ENCODE measurements at regions not wholly inside any gene's neighbourhood (a gene's known extent, or its start where the extent isn't known, plus 50 kb on each side); places are given as distances from the start of the nearest gene placed in this dataset.

DNA sequence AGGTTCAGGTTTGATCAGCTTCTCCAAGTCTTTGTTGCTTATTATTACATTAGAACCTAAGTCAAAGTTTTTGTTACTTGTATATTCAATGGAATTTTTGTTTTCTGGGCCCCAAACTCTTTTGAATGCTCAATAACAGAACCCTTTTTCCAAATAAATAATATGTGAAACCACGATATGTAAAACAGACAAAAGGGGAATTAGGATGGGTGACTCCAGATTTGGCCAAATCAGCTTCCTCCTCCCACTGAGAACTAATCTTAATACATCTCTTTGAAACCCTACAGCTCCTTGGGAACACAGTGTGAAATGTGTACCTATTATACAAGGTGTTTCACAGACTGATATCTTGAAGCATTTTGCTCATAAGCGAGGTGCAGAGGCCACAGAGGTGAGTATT, 67.0 kb upstream of the TNFSF18 start:
- H3K9me3 ChIP-seq: no peaks in the 10 kb centered on the region
- POLR2A ChIA-PET: no interaction called here
- Mint-ChIP-seq H3K27me3 (no peaks in the 10 kb centered on the region), H3K4me1 (peaks cover 3 to 6% (median 5%) of the 10 kb centered on the region in 3 donors), H3K27ac (no peak overlapping the region), H3K36me3 (no peaks in the 10 kb centered on the region), H3K9me3 (no peaks in the 10 kb centered on the region), H3K4me3 (no peak overlapping the region)
- WGBS (ENCODE audit: insufficient coverage): 100% methylated on average over 1 of the region's 2 CpGs
- no peak overlapping the region for H3K27ac ChIP-seq (ENCODE audit: low read length)
- H3K4me3 ChIP-seq (ENCODE audit: control insufficient read depth in 1 of 2, extremely low read depth in 1 of 2, low read length in 1 of 2): no peak overlapping the region
- ATAC-seq (replicated peaks in 1 of 4) (no peak), DNase-seq (no peak)
- no peaks in the 10 kb centered on the region for H3K4me1 ChIP-seq (ENCODE audit: control insufficient read depth in 1 of 2, extremely low read depth in 1 of 2, insufficient read depth in 2 of 2, low read length in 2 of 2)
- CTCF ChIA-PET: no interaction called here
- no peaks in the 10 kb centered on the region for H3K27me3 ChIP-seq (replicated peaks in 1 of 2; ENCODE audit: control insufficient read depth in 2 of 2, extremely low read depth in 1 of 2, insufficient read depth in 2 of 2, low read length in 1 of 2)
- H3K36me3 ChIP-seq (ENCODE audit: control insufficient read depth in 2 of 2, extremely low read depth in 1 of 2, insufficient read depth in 1 of 2, low read length in 1 of 2): no peaks in the 10 kb centered on the region

DNA sequence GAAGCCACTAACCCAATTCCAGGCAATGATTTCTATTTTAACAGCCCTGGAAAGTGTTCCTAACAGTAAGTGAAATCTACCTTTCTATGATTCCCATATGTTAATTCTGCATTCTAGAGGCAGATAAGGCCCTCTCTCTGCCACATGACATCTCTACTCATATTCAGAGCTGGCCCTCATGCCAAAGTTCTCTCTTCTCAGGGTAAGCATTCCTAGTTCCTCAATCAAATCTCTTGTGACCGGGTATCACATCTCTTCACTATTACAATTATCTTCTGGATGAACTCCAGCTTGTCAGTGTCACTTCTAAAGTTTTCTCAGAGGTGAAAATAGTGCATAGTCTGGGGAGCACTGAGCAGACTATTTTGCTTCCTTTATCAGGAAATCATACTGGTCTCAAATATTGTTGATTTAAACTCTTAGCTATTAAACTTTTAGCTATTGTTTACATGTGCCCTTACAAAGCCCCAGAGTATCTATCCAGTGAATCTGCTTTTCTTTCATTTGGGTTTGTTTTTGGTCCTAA, 66.4 kb upstream of the TNFSF18 start:
- CTCF ChIA-PET: no interaction called here
- ATAC-seq (replicated peaks in 1 of 4): no peak

GRCh38 chr1:173114346-173114745, 63.6 kb upstream of the TNFSF18 start:
- H3K27ac Mint-ChIP-seq: no peak overlapping the region
- Histone ChIP-seq H3K27ac (ENCODE audit: low read length) (no peak overlapping the region), H3K27me3 (replicated peaks in 1 of 2; ENCODE audit: control insufficient read depth in 2 of 2, extremely low read depth in 1 of 2, insufficient read depth in 2 of 2, low read length in 1 of 2) (no peaks in the 10 kb centered on the region), H3K9me3 (no peaks in the 10 kb centered on the region), H3K36me3 (ENCODE audit: control insufficient read depth in 2 of 2, extremely low read depth in 1 of 2, insufficient read depth in 1 of 2, low read length in 1 of 2) (no peaks in the 10 kb centered on the region), H3K4me1 (ENCODE audit: control insufficient read depth in 1 of 2, extremely low read depth in 1 of 2, insufficient read depth in 2 of 2, low read length in 2 of 2) (no peaks in the 10 kb centered on the region), H3K4me3 (ENCODE audit: control insufficient read depth in 1 of 2, extremely low read depth in 1 of 2, low read length in 1 of 2) (no peak overlapping the region)
- no peak overlapping the region for H3K4me3 Mint-ChIP-seq
- DNase-seq: no peak
- ChIA-PET POLR2A (interaction anchor here (0.5 to 0.6 kb wide), 2 partner anchors 77 to 974 kb away, joined by 3 to 11 read pairs; no protein-coding TSS in a partner anchor), CTCF (no interaction called here)
- peaks cover 0 to 8% of the 10 kb centered on the region in 2 donors for H3K27me3 Mint-ChIP-seq
- 50% methylated on average over 2 of the region's 2 CpGs for WGBS (ENCODE audit: insufficient coverage)
- no peak for ATAC-seq (replicated peaks in 1 of 4)
- peaks cover 0 to 6% (median 5%) of the 10 kb centered on the region in 3 donors for H3K9me3 Mint-ChIP-seq
- no peaks in the 10 kb centered on the region for H3K36me3 Mint-ChIP-seq
- peaks cover 0 to 2% (median 0%) of the 10 kb centered on the region in 3 donors for H3K4me1 Mint-ChIP-seq

More for the DNA sequence above, 66.4 kb upstream of the TNFSF18 start:
- H3K27me3 ChIP-seq (replicated peaks in 1 of 2; ENCODE audit: control insufficient read depth in 2 of 2, extremely low read depth in 1 of 2, insufficient read depth in 2 of 2, low read length in 1 of 2): no peaks in the 10 kb centered on the region
- WGBS (ENCODE audit: insufficient coverage): no CpG with 5 or more reads among the region's 1 CpG
- POLR2A ChIA-PET: no interaction called here
- no peaks in the 10 kb centered on the region for H3K4me1 ChIP-seq (ENCODE audit: control insufficient read depth in 1 of 2, extremely low read depth in 1 of 2, insufficient read depth in 2 of 2, low read length in 2 of 2)
- no peak overlapping the region for H3K4me3 Mint-ChIP-seq
- no peaks in the 10 kb centered on the region for H3K36me3 ChIP-seq (ENCODE audit: control insufficient read depth in 2 of 2, extremely low read depth in 1 of 2, insufficient read depth in 1 of 2, low read length in 1 of 2)
- no peaks in the 10 kb centered on the region for H3K9me3 ChIP-seq
- H3K27ac ChIP-seq (ENCODE audit: low read length): no peak overlapping the region
- no peaks in the 10 kb centered on the region for H3K27me3 Mint-ChIP-seq
- H3K4me1 Mint-ChIP-seq: peaks cover 0 to under 1% (median 0%) of the 10 kb centered on the region in 3 donors
- no peaks in the 10 kb centered on the region for H3K36me3 Mint-ChIP-seq
- DNase-seq: no peak
- H3K9me3 Mint-ChIP-seq: no peaks in the 10 kb centered on the region
- H3K4me3 ChIP-seq (ENCODE audit: control insufficient read depth in 1 of 2, extremely low read depth in 1 of 2, low read length in 1 of 2): no peak overlapping the region
- H3K27ac Mint-ChIP-seq: no peak overlapping the region

DNA sequence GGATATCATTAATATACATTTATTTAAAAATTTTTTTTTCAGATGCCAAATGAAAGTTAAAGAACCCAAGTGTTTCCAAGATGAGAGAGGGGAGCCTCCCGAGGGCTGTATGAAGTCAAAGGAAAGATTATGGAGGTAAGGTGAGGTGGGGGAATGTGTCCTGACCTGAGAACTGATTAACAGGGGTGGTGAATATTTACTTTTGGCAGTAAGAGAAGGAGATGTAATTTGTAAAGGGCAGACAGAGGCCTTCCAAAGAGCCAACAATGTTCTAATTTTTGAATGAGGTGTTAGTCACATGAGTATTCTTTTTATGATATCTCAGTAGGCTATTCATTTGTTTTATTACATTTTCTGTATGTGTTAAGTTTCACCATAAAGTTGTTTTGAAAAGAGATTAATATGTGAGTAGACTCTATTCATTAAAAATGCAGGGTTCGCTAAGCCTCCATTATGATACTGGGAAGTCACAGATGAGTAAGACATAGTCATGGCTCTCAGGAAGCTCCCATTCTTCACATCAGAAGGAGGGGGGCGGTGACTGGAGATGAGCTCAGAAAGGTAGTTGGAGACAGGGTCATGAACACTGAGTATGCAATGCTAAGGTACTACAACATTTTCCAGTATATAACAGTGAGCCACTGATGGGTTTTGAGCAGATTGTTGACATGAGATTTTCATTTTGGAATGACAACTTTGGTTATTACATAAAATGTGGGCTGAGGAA, 62.4 kb upstream of the TNFSF18 start:
- no peaks in the 10 kb centered on the region for H3K27me3 ChIP-seq (replicated peaks in 1 of 2; ENCODE audit: control insufficient read depth in 2 of 2, extremely low read depth in 1 of 2, insufficient read depth in 2 of 2, low read length in 1 of 2)
- 97% methylated on average over 2 of the region's 3 CpGs for WGBS (ENCODE audit: insufficient coverage)
- H3K9me3 ChIP-seq: no peaks in the 10 kb centered on the region
- H3K36me3 ChIP-seq (ENCODE audit: control insufficient read depth in 2 of 2, extremely low read depth in 1 of 2, insufficient read depth in 1 of 2, low read length in 1 of 2): no peaks in the 10 kb centered on the region
- ChIA-PET POLR2A (no interaction called here), CTCF (no interaction called here)
- no peak overlapping the region for H3K27ac ChIP-seq (ENCODE audit: low read length)
- H3K4me3 ChIP-seq (ENCODE audit: control insufficient read depth in 1 of 2, extremely low read depth in 1 of 2, low read length in 1 of 2): no peak overlapping the region
- no peaks in the 10 kb centered on the region for H3K4me1 ChIP-seq (ENCODE audit: control insufficient read depth in 1 of 2, extremely low read depth in 1 of 2, insufficient read depth in 2 of 2, low read length in 2 of 2)
- Mint-ChIP-seq H3K4me1 (peaks cover 0 to 2% (median 0%) of the 10 kb centered on the region in 3 donors), H3K36me3 (no peaks in the 10 kb centered on the region), H3K4me3 (no peak overlapping the region), H3K9me3 (peaks cover 2 to 6% (median 5%) of the 10 kb centered on the region in 3 donors), H3K27me3 (peaks cover 0 to 8% of the 10 kb centered on the region in 2 donors), H3K27ac (no peak overlapping the region)
- no peak for ATAC-seq (replicated peaks in 1 of 4)
- no peak for DNase-seq

GRCh38 chr1:173112129-173112528, 61.4 kb upstream of the TNFSF18 start:
- peaks cover 0 to 8% of the 10 kb centered on the region in 2 donors for H3K27me3 Mint-ChIP-seq
- no peak for DNase-seq
- no peaks in the 10 kb centered on the region for H3K4me1 ChIP-seq (ENCODE audit: control insufficient read depth in 1 of 2, extremely low read depth in 1 of 2, insufficient read depth in 2 of 2, low read length in 2 of 2)
- H3K36me3 ChIP-seq (ENCODE audit: control insufficient read depth in 2 of 2, extremely low read depth in 1 of 2, insufficient read depth in 1 of 2, low read length in 1 of 2): no peaks in the 10 kb centered on the region
- H3K36me3 Mint-ChIP-seq: peaks cover 6% of the 10 kb centered on the region
- no peaks in the 10 kb centered on the region for H3K9me3 ChIP-seq
- ChIA-PET CTCF (no interaction called here), POLR2A (no interaction called here)
- H3K9me3 Mint-ChIP-seq: peaks cover 9 to 14% (median 13%) of the 10 kb centered on the region in 3 donors
- H3K4me3 Mint-ChIP-seq: no peak overlapping the region
- no peak overlapping the region for H3K4me3 ChIP-seq (ENCODE audit: control insufficient read depth in 1 of 2, extremely low read depth in 1 of 2, low read length in 1 of 2)
- ATAC-seq (replicated peaks in 1 of 4): no peak
- H3K27me3 ChIP-seq (replicated peaks in 1 of 2; ENCODE audit: control insufficient read depth in 2 of 2, extremely low read depth in 1 of 2, insufficient read depth in 2 of 2, low read length in 1 of 2): no peaks in the 10 kb centered on the region
- H3K4me1 Mint-ChIP-seq: peaks cover 0 to 2% (median 0%) of the 10 kb centered on the region in 3 donors
- H3K27ac Mint-ChIP-seq: no peak overlapping the region
- H3K27ac ChIP-seq (ENCODE audit: low read length): no peak overlapping the region

- ChIA-PET CTCF (no interaction called here), POLR2A (no interaction called here)
- Histone ChIP-seq H3K27ac (ENCODE audit: low read length) (no peak overlapping the region), H3K36me3 (ENCODE audit: control insufficient read depth in 2 of 2, extremely low read depth in 1 of 2, insufficient read depth in 1 of 2, low read length in 1 of 2) (no peaks in the 10 kb centered on the region), H3K4me1 (ENCODE audit: control insufficient read depth in 1 of 2, extremely low read depth in 1 of 2, insufficient read depth in 2 of 2, low read length in 2 of 2) (no peaks in the 10 kb centered on the region), H3K4me3 (ENCODE audit: control insufficient read depth in 1 of 2, extremely low read depth in 1 of 2, low read length in 1 of 2) (no peak overlapping the region), H3K27me3 (replicated peaks in 1 of 2; ENCODE audit: control insufficient read depth in 2 of 2, extremely low read depth in 1 of 2, insufficient read depth in 2 of 2, low read length in 1 of 2) (no peaks in the 10 kb centered on the region), H3K9me3 (no peaks in the 10 kb centered on the region)
- no peak overlapping the region for H3K4me3 Mint-ChIP-seq
- peaks cover 0 to 2% (median 0%) of the 10 kb centered on the region in 3 donors for H3K4me1 Mint-ChIP-seq
- peaks cover 19 to 26% (median 24%) of the 10 kb centered on the region in 3 donors for H3K9me3 Mint-ChIP-seq
- H3K36me3 Mint-ChIP-seq: peaks cover 10% of the 10 kb centered on the region
- peaks cover 0 to 8% of the 10 kb centered on the region in 2 donors for H3K27me3 Mint-ChIP-seq
- ATAC-seq (replicated peaks in 1 of 4): no peak
- no peak overlapping the region for H3K27ac Mint-ChIP-seq
- no peak for DNase-seq
- WGBS (ENCODE audit: insufficient coverage): no CpG with 5 or more reads among the region's 2 CpGs
Observed at GRCh38 chr1:173107696-173108095, 57.0 kb upstream of the TNFSF18 start.

Measured in T-cell (primary cell).